Medulla oblongata (tissue), 1 donor: ENCODE measurements at regions not wholly inside any gene's neighbourhood (a gene's known extent, or its start where the extent isn't known, plus 50 kb on each side); places are given as distances from the start of the nearest gene placed in this dataset.

ENCODE experiments used
- DNase-seq: peaks from one replicate; pipeline ENCODE4 v3.0.0-alpha.2; 2015; ENCODE audit errors: extremely low spot score

- no peak for DNase-seq
Observed at GRCh38 chr18:73791081-73791480, 356.6 kb downstream of the FBXO15 start.

- DNase-seq = no peak
Observed at GRCh38 chr18:73790587-73790986, 357.0 kb downstream of the FBXO15 start.

GRCh38 chr18:73787316-73787715, 360.3 kb downstream of the FBXO15 start:
- no peak for DNase-seq

GRCh38 chr18:73785300-73785699, 362.3 kb downstream of the FBXO15 start:
- no peak for DNase-seq

- no peak for DNase-seq
Observed at GRCh38 chr18:73784853-73785252, 362.8 kb downstream of the FBXO15 start.

- no peak for DNase-seq
Observed at GRCh38 chr18:73782405-73782804, 365.2 kb downstream of the FBXO15 start.

GRCh38 chr18:73780218-73780617, 367.4 kb downstream of the FBXO15 start:
- DNase-seq = no peak

- no peak for DNase-seq
Observed at GRCh38 chr18:73778032-73778359, 369.6 kb downstream of the FBXO15 start.

GRCh38 chr18:73777356-73778031, 370.1 kb downstream of the FBXO15 start:
- no peak for DNase-seq

- DNase-seq = no peak
Observed at GRCh38 chr18:73774811-73775509, 372.7 kb downstream of the FBXO15 start.

GRCh38 chr18:73768043-73768442, 379.6 kb downstream of the FBXO15 start:
- no peak for DNase-seq

- DNase-seq = no peak
Observed at GRCh38 chr18:73766910-73767515, 380.6 kb downstream of the FBXO15 start.

- DNase-seq = no peak
Observed at GRCh38 chr18:73758446-73758845, 389.2 kb downstream of the FBXO15 start.

GRCh38 chr18:73756256-73757091, 391.2 kb downstream of the FBXO15 start:
- DNase-seq = no peak

- no peak for DNase-seq
Observed at GRCh38 chr18:73752965-73753364, 394.7 kb downstream of the FBXO15 start.

- DNase-seq = no peak
Observed at GRCh38 chr18:73752546-73752945, 395.1 kb downstream of the FBXO15 start.

GRCh38 chr18:73750052-73750451, 397.6 kb downstream of the FBXO15 start:
- DNase-seq = peak; percentile 14

- DNase-seq = no peak
Observed at GRCh38 chr18:73749304-73749703, 398.3 kb downstream of the FBXO15 start.

GRCh38 chr18:73748731-73749130, 398.9 kb downstream of the FBXO15 start:
- DNase-seq = peak; percentile 24

GRCh38 chr18:73746101-73746500, 401.5 kb downstream of the FBXO15 start:
- no peak for DNase-seq

- DNase-seq = no peak
Observed at GRCh38 chr18:73742957-73743356, 404.7 kb downstream of the FBXO15 start.

- no peak for DNase-seq
Observed at GRCh38 chr18:73741946-73742345, 405.7 kb downstream of the FBXO15 start.
